HL-60 (cell line): ENCODE measurements at regions not wholly inside any gene's neighbourhood (a gene's known extent, or its start where the extent isn't known, plus 50 kb on each side); places are given as distances from the start of the nearest gene placed in this dataset.

Experiments
- DNase-seq, 2 experiments: peaks; one replicate each; pipeline ENCODE4 v3.0.0-alpha.2; 2010 to 2020; ENCODE audit warnings: low read depth in 1 of 2, low spot score in 1 of 2
- H3K27ac ChIP-seq: fragments of 250-450 bp; sonication (Bioruptor Pico); replicated peaks from 2 replicates; pipeline ENCODE4 v1.5.1; 2020; ENCODE audit warnings: mild to moderate bottlenecking, moderate library complexity
- H3K27me3 ChIP-seq: fragments of 250-450 bp; sonication (Bioruptor Pico); 2 replicates; pipeline ENCODE4 v1.5.1; 2021; ENCODE audit warnings: mild to moderate bottlenecking, moderate library complexity; ENCODE audit not compliant: insufficient read depth, poor library complexity, severe bottlenecking
- H3K4me3 ChIP-seq: replicated peaks from 2 replicates; pipeline ENCODE4 v1.5.1; 2011; ENCODE audit warnings: mild to moderate bottlenecking, control low read depth, low read length; ENCODE audit not compliant: insufficient read depth
- GABPA ChIP-seq: IDR thresholded peaks from 2 replicates; pipeline ENCODE4 v1.6.1; 2012; ENCODE audit warnings: low read depth
- POLR2AphosphoS5 ChIP-seq: IDR thresholded peaks from 2 replicates; pipeline ENCODE4 v1.6.1; 2012; ENCODE audit warnings: low read depth
- SPI1 ChIP-seq: IDR thresholded peaks from 2 replicates; pipeline ENCODE4 v1.6.1; 2012; ENCODE audit warnings: low read depth, mild to moderate bottlenecking, borderline replicate concordance
- TF ChIP-seq, protein P1 (sequence below): IDR thresholded peaks from one replicate; pipeline ENCODE4 v1.5.1; 2011; ENCODE audit warnings: low read length, control low read depth, inconsistent platforms; ENCODE audit not compliant: insufficient read depth
- TF ChIP-seq, protein P2 (sequence below): IDR thresholded peaks from 2 replicates; pipeline ENCODE4 v1.6.1; 2012; ENCODE audit warnings: low read depth; ENCODE audit not compliant: insufficient replicate concordance

DNA sequence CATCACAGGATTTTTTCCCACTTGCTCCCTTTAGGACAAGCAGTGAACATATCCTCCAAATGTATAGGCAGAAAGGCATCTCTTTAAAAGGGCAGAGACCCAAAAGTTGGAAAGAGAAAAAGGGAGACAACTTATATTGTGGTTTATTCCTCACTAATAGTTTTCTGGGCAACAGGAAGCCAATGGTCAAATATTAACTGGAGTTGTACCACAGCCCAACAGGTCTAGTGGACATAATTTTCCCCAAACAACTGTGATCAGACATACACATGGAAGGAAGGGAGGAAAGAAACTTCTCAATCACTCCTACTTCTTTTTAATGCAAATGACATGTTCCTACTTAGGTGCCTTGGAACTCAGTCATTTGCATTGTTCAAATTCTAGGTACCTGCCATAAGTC is 78.4 kb downstream of the SOX9 start:
- TF ChIP-seq, protein P1, sequence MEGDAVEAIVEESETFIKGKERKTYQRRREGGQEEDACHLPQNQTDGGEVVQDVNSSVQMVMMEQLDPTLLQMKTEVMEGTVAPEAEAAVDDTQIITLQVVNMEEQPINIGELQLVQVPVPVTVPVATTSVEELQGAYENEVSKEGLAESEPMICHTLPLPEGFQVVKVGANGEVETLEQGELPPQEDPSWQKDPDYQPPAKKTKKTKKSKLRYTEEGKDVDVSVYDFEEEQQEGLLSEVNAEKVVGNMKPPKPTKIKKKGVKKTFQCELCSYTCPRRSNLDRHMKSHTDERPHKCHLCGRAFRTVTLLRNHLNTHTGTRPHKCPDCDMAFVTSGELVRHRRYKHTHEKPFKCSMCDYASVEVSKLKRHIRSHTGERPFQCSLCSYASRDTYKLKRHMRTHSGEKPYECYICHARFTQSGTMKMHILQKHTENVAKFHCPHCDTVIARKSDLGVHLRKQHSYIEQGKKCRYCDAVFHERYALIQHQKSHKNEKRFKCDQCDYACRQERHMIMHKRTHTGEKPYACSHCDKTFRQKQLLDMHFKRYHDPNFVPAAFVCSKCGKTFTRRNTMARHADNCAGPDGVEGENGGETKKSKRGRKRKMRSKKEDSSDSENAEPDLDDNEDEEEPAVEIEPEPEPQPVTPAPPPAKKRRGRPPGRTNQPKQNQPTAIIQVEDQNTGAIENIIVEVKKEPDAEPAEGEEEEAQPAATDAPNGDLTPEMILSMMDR = no peak
- TF ChIP-seq POLR2AphosphoS5 (no peak), SPI1 (no peak), GABPA (no peak)
- TF ChIP-seq, protein P2, sequence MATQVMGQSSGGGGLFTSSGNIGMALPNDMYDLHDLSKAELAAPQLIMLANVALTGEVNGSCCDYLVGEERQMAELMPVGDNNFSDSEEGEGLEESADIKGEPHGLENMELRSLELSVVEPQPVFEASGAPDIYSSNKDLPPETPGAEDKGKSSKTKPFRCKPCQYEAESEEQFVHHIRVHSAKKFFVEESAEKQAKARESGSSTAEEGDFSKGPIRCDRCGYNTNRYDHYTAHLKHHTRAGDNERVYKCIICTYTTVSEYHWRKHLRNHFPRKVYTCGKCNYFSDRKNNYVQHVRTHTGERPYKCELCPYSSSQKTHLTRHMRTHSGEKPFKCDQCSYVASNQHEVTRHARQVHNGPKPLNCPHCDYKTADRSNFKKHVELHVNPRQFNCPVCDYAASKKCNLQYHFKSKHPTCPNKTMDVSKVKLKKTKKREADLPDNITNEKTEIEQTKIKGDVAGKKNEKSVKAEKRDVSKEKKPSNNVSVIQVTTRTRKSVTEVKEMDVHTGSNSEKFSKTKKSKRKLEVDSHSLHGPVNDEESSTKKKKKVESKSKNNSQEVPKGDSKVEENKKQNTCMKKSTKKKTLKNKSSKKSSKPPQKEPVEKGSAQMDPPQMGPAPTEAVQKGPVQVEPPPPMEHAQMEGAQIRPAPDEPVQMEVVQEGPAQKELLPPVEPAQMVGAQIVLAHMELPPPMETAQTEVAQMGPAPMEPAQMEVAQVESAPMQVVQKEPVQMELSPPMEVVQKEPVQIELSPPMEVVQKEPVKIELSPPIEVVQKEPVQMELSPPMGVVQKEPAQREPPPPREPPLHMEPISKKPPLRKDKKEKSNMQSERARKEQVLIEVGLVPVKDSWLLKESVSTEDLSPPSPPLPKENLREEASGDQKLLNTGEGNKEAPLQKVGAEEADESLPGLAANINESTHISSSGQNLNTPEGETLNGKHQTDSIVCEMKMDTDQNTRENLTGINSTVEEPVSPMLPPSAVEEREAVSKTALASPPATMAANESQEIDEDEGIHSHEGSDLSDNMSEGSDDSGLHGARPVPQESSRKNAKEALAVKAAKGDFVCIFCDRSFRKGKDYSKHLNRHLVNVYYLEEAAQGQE = no peak
- H3K4me3 ChIP-seq = no peak overlapping the region
- no peak for DNase-seq
- no peak overlapping the region for H3K27ac ChIP-seq
- H3K27me3 ChIP-seq = no peaks in the 10 kb centered on the region

DNA sequence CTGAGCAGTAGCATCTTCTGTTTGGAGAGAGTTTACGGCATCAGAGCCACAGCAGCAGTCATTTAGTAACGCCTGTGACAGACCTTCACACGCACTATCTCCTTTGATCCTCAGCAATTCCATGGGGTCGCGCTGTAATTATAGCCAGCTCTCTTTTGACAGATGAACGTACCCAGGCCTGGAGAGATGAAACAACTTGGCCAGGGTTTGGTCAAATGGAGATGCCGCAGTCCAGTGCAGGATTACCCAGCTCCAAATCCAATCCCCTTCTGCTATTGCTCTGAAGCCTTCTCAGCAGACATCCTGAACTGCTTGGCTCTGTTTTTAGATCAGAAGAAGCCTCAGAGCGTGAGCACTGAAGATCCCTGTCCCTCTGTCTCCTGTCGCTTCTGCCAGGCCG is 83.9 kb downstream of the SOX9 start:
- peaks cover 6% of the 10 kb centered on the region for H3K27me3 ChIP-seq
- DNase-seq = no peak
- H3K27ac ChIP-seq = no peak overlapping the region
- H3K4me3 ChIP-seq = no peak overlapping the region
- TF ChIP-seq, protein P2 = no peak
- TF ChIP-seq, protein P1 = no peak
- TF ChIP-seq POLR2AphosphoS5 (no peak), GABPA (no peak), SPI1 (no peak)

DNA sequence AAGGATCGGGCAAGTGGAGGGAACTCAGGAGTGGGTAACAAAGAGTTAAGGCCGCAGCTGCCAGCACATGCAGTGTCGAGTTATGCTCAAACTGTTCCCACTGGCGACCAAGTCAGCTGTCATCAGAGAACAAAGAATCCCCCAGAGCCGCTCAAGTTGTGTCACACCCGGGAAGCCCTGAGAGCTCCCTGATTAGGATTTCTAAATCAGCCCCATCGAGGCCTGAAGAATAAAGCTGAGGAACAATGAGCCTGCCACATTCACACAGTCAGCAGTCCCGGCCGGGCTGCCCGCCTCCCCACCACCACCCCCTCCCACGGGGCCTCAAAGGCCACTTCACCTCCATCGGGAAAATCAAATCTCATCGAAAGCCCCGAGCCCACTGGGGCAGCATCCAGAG is 84.5 kb downstream of the SOX9 start:
- Histone ChIP-seq H3K4me3 (no peak overlapping the region), H3K27ac (no peak overlapping the region), H3K27me3 (peaks cover 6% of the 10 kb centered on the region)
- no peak for DNase-seq
- TF ChIP-seq, protein P2 = no peak
- TF ChIP-seq GABPA (no peak), POLR2AphosphoS5 (no peak), SPI1 (no peak)
- TF ChIP-seq, protein P1 = no peak
